ENCODE measurements at regions not wholly inside any gene's neighbourhood (a gene's known extent, or its start where the extent isn't known, plus 50 kb on each side); places are given as distances from the start of the nearest gene placed in this dataset.

DNA sequence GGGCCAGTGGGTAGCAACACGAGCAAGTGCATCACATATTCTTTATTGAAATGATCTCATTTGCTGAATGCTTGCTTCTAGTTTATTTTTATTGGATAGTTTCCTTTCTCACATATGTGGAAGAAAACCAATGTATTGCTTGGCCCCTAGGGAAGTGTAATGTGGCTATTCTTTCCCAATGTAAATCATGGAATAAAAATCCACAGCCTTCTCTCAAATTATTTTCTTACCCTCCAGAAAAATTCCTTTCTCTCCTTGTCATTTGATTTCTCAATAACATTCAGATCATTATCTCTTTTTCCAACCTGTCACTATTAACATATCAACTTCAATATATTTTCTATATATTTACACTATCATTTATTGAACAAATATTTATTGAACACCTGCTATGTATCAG lies 51.9 kb upstream of the PTPRK start:
- TF ChIP-seq, protein P1, sequence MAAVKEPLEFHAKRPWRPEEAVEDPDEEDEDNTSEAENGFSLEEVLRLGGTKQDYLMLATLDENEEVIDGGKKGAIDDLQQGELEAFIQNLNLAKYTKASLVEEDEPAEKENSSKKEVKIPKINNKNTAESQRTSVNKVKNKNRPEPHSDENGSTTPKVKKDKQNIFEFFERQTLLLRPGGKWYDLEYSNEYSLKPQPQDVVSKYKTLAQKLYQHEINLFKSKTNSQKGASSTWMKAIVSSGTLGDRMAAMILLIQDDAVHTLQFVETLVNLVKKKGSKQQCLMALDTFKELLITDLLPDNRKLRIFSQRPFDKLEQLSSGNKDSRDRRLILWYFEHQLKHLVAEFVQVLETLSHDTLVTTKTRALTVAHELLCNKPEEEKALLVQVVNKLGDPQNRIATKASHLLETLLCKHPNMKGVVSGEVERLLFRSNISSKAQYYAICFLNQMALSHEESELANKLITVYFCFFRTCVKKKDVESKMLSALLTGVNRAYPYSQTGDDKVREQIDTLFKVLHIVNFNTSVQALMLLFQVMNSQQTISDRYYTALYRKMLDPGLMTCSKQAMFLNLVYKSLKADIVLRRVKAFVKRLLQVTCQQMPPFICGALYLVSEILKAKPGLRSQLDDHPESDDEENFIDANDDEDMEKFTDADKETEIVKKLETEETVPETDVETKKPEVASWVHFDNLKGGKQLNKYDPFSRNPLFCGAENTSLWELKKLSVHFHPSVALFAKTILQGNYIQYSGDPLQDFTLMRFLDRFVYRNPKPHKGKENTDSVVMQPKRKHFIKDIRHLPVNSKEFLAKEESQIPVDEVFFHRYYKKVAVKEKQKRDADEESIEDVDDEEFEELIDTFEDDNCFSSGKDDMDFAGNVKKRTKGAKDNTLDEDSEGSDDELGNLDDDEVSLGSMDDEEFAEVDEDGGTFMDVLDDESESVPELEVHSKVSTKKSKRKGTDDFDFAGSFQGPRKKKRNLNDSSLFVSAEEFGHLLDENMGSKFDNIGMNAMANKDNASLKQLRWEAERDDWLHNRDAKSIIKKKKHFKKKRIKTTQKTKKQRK (IDR thresholded peaks at IDR 0.05; ENCODE audit: low read depth, low read length), result no peak
- TF ChIP-seq, protein P2, sequence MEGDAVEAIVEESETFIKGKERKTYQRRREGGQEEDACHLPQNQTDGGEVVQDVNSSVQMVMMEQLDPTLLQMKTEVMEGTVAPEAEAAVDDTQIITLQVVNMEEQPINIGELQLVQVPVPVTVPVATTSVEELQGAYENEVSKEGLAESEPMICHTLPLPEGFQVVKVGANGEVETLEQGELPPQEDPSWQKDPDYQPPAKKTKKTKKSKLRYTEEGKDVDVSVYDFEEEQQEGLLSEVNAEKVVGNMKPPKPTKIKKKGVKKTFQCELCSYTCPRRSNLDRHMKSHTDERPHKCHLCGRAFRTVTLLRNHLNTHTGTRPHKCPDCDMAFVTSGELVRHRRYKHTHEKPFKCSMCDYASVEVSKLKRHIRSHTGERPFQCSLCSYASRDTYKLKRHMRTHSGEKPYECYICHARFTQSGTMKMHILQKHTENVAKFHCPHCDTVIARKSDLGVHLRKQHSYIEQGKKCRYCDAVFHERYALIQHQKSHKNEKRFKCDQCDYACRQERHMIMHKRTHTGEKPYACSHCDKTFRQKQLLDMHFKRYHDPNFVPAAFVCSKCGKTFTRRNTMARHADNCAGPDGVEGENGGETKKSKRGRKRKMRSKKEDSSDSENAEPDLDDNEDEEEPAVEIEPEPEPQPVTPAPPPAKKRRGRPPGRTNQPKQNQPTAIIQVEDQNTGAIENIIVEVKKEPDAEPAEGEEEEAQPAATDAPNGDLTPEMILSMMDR (IDR thresholded peaks at IDR 0.05 in 2 of 3, conservative IDR thresholded peaks at IDR 0.05 in 1 of 3; ENCODE audit: control insufficient read depth in 2 of 3, extremely low read depth in 1 of 3, insufficient read depth in 1 of 3, low read depth in 3 of 3, low read length in 3 of 3), result no peak
- TF ChIP-seq CHD1 (IDR thresholded peaks at IDR 0.05; ENCODE audit: low read depth, low read length) (no peak), YY1 (IDR thresholded peaks at IDR 0.05; ENCODE audit: low read depth, low read length) (no peak), TCF7 (IDR thresholded peaks at IDR 0.05; ENCODE audit: borderline replicate concordance) (no peak), MTA3 (IDR thresholded peaks at IDR 0.05; ENCODE audit: borderline replicate concordance, low read length) (no peak), ESRRA (IDR thresholded peaks at IDR 0.05; ENCODE audit: low read length) (no peak)
- TF ChIP-seq, protein P3, sequence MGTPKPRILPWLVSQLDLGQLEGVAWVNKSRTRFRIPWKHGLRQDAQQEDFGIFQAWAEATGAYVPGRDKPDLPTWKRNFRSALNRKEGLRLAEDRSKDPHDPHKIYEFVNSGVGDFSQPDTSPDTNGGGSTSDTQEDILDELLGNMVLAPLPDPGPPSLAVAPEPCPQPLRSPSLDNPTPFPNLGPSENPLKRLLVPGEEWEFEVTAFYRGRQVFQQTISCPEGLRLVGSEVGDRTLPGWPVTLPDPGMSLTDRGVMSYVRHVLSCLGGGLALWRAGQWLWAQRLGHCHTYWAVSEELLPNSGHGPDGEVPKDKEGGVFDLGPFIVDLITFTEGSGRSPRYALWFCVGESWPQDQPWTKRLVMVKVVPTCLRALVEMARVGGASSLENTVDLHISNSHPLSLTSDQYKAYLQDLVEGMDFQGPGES (IDR thresholded peaks at IDR 0.05), result no peak
- TF ChIP-seq, protein P4, sequence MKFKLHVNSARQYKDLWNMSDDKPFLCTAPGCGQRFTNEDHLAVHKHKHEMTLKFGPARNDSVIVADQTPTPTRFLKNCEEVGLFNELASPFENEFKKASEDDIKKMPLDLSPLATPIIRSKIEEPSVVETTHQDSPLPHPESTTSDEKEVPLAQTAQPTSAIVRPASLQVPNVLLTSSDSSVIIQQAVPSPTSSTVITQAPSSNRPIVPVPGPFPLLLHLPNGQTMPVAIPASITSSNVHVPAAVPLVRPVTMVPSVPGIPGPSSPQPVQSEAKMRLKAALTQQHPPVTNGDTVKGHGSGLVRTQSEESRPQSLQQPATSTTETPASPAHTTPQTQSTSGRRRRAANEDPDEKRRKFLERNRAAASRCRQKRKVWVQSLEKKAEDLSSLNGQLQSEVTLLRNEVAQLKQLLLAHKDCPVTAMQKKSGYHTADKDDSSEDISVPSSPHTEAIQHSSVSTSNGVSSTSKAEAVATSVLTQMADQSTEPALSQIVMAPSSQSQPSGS (IDR thresholded peaks at IDR 0.05; ENCODE audit: low read length), result no peak

All from GM12878 (cell line).